ENCODE measurements at regions not wholly inside any gene's neighbourhood (a gene's known extent, or its start where the extent isn't known, plus 50 kb on each side); places are given as distances from the start of the nearest gene placed in this dataset.

- no peaks in the 10 kb centered on the region for H3K9me3 Mint-ChIP-seq
- Histone ChIP-seq H3K36me3 (ENCODE audit: insufficient read depth, low read length) (no peaks in the 10 kb centered on the region), H3K4me1 (ENCODE audit: insufficient read depth, low read length) (no peaks in the 10 kb centered on the region), H3K9me3 (ENCODE audit: control insufficient read depth in 1 of 2, insufficient read depth in 1 of 2, low read length in 2 of 2) (peaks cover 0 to 10% of the 10 kb centered on the region in 2 experiments), H3K4me3 (ENCODE audit: low read length) (no peak overlapping the region), H3K27ac (ENCODE audit: low read depth in 1 of 2, low read length in 2 of 2) (no peak overlapping the region), H3K27me3 (ENCODE audit: control insufficient read depth in 1 of 2, insufficient read depth in 2 of 2, low read length in 2 of 2) (peaks cover 0 to 2% of the 10 kb centered on the region in 2 experiments)
- intact Hi-C loops (cut with DNase I, micrococcal nuclease): no loop called here
- H3K36me3 Mint-ChIP-seq (ENCODE audit: low read depth): no peaks in the 10 kb centered on the region
- ChIA-PET POLR2A (no interaction called here), CTCF (no interaction called here)
- no peak overlapping the region for H3K4me3 Mint-ChIP-seq
- no peak for DNase-seq
- no peak for TF ChIP-seq CTCF (IDR thresholded peaks at IDR 0.05)
- H3K27ac Mint-ChIP-seq: no peak overlapping the region
- no peak for ATAC-seq (ENCODE audit: poor library complexity)
- H3K27me3 Mint-ChIP-seq: no peaks in the 10 kb centered on the region
- no peaks in the 10 kb centered on the region for H3K4me1 Mint-ChIP-seq (ENCODE audit: low read depth)
These were observed 156.4 kb downstream of the FAM181B start for GRCh38 chr11:82577246-82577645.

DNA sequence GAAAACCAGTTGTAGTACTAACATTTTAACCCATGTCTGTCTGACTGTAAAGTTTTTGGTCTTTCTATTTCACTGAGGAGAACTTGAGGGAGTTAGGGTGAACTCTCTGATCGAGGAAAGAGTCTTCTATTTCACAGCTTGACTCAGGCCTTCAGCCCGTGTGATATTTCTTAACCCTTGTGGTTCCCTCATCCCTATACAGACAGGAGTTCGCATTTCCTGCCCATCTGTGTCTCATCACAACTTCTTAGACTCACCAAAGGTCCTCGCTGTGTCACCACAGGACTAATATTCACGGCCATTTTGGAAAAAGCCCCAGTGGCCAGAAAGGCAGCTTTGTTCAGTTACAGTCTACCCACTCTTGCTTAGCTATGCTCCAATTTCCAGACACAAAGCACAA, 172.8 kb downstream of the FAM181B start:
- no peak overlapping the region for H3K4me3 ChIP-seq (ENCODE audit: low read length)
- H3K9me3 Mint-ChIP-seq: no peaks in the 10 kb centered on the region
- H3K36me3 ChIP-seq (ENCODE audit: insufficient read depth, low read length): no peaks in the 10 kb centered on the region
- H3K36me3 Mint-ChIP-seq (ENCODE audit: low read depth): no peaks in the 10 kb centered on the region
- no peaks in the 10 kb centered on the region for H3K4me1 ChIP-seq (ENCODE audit: insufficient read depth, low read length)
- no peak overlapping the region for H3K27ac Mint-ChIP-seq
- H3K4me3 Mint-ChIP-seq: no peak overlapping the region
- no peaks in the 10 kb centered on the region for H3K9me3 ChIP-seq (ENCODE audit: control insufficient read depth in 1 of 2, insufficient read depth in 1 of 2, low read length in 2 of 2)
- DNase-seq (peak in 1 of 14 experiments; percentile 9), ATAC-seq (ENCODE audit: poor library complexity) (no peak)
- H3K27me3 ChIP-seq (ENCODE audit: control insufficient read depth in 1 of 2, insufficient read depth in 2 of 2, low read length in 2 of 2): no peaks in the 10 kb centered on the region
- no peak overlapping the region for H3K27ac ChIP-seq (ENCODE audit: low read depth in 1 of 2, low read length in 2 of 2)
- H3K4me1 Mint-ChIP-seq (ENCODE audit: low read depth): no peaks in the 10 kb centered on the region
- intact Hi-C loops (cut with DNase I, micrococcal nuclease): no loop called here
- no peak for TF ChIP-seq CTCF (IDR thresholded peaks at IDR 0.05)
- CTCF ChIA-PET: no interaction called here
- H3K27me3 Mint-ChIP-seq: no peaks in the 10 kb centered on the region
- POLR2A ChIA-PET: no interaction called here

DNA sequence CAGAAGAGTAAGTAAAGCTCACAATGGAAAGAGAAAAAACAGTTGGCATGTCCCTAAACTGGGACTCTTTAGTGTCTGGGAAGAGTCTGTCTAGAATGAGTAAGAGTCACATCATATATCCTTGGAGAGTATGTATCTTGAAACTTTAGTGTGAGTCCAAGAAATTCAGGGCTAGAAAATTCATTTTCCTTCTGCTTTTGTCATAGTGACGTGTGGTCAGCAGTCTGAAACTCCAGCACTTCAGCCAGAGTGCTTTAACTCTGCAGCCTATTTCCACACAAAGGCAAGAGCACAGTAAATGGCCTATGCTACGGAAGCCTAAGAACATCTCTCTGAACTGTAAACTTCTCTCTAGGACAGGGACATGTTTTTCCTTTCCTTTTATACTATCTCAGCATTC, 174.1 kb downstream of the FAM181B start:
- Mint-ChIP-seq H3K27ac (no peak overlapping the region), H3K27me3 (no peaks in the 10 kb centered on the region), H3K4me1 (ENCODE audit: low read depth) (no peaks in the 10 kb centered on the region), H3K9me3 (no peaks in the 10 kb centered on the region), H3K36me3 (ENCODE audit: low read depth) (no peaks in the 10 kb centered on the region), H3K4me3 (no peak overlapping the region)
- no peak for DNase-seq
- CTCF ChIA-PET: no interaction called here
- Histone ChIP-seq H3K27ac (ENCODE audit: low read depth in 1 of 2, low read length in 2 of 2) (no peak overlapping the region), H3K9me3 (ENCODE audit: control insufficient read depth in 1 of 2, insufficient read depth in 1 of 2, low read length in 2 of 2) (no peaks in the 10 kb centered on the region), H3K27me3 (ENCODE audit: control insufficient read depth in 1 of 2, insufficient read depth in 2 of 2, low read length in 2 of 2) (no peaks in the 10 kb centered on the region), H3K4me1 (ENCODE audit: insufficient read depth, low read length) (no peaks in the 10 kb centered on the region), H3K4me3 (ENCODE audit: low read length) (no peak overlapping the region), H3K36me3 (ENCODE audit: insufficient read depth, low read length) (no peaks in the 10 kb centered on the region)
- POLR2A ChIA-PET: no interaction called here
- no peak for TF ChIP-seq CTCF (IDR thresholded peaks at IDR 0.05)
- no peak for ATAC-seq (ENCODE audit: poor library complexity)
- intact Hi-C loops (cut with DNase I, micrococcal nuclease): no loop called here

All from CD4-positive, alpha-beta T cell (primary cell).